NCI-H460 (cell line): ENCODE measurements at regions not wholly inside any gene's neighbourhood (a gene's known extent, or its start where the extent isn't known, plus 50 kb on each side); places are given as distances from the start of the nearest gene placed in this dataset.
"Not testable (repeated sequence)": the region's sequence is repeated elsewhere in the genome, so short reads cannot be mapped to it uniquely, and the experiment has no call there.

Source experiments
- DNase-seq: peaks from one replicate; pipeline ENCODE4 v3.0.0-alpha.2; 2016; ENCODE audit warnings: low read depth; ENCODE audit errors: extremely low read depth

- no peak for DNase-seq
These were observed 255.9 kb upstream of the NFIA start for GRCh38 chr1:60826320-60827094.

- no peak for DNase-seq
These were observed 256.8 kb upstream of the NFIA start for GRCh38 chr1:60825593-60825992.

- no peak for DNase-seq
These were observed 259.2 kb upstream of the NFIA start for GRCh38 chr1:60823151-60823550.

GRCh38 chr1:60822252-60822651 lies 260.1 kb upstream of the NFIA start:
- DNase-seq, result no peak

- no peak for DNase-seq
These were observed 261.2 kb upstream of the NFIA start for GRCh38 chr1:60821156-60821555.

- DNase-seq, result no peak
These were observed 263.2 kb upstream of the NFIA start for GRCh38 chr1:60818969-60819701.

GRCh38 chr1:60813071-60813470 lies 269.3 kb upstream of the NFIA start:
- DNase-seq, result no peak

- DNase-seq, result no peak
These were observed 273.0 kb upstream of the NFIA start for GRCh38 chr1:60809204-60809980.

GRCh38 chr1:60808676-60809075 lies 273.7 kb upstream of the NFIA start:
- no peak for DNase-seq

GRCh38 chr1:60802884-60803283 lies 279.5 kb upstream of the NFIA start:
- DNase-seq, result no peak

GRCh38 chr1:60797351-60797750 lies 285.0 kb upstream of the NFIA start:
- DNase-seq, result no peak

GRCh38 chr1:60791226-60791625 lies 291.1 kb upstream of the NFIA start:
- no peak for DNase-seq

GRCh38 chr1:60773099-60773498 lies 309.3 kb upstream of the NFIA start:
- DNase-seq, result not testable (repeated sequence)

- no peak for DNase-seq
These were observed 313.3 kb upstream of the NFIA start for GRCh38 chr1:60769082-60769481.

GRCh38 chr1:60765204-60765603 lies 317.2 kb upstream of the NFIA start:
- no peak for DNase-seq

- no peak for DNase-seq
These were observed 317.9 kb upstream of the NFIA start for GRCh38 chr1:60764489-60764888.

GRCh38 chr1:60763741-60764140 lies 318.6 kb upstream of the NFIA start:
- DNase-seq, result no peak

- DNase-seq, result no peak
These were observed 319.4 kb upstream of the NFIA start for GRCh38 chr1:60762911-60763310.

GRCh38 chr1:60762176-60762575 lies 320.2 kb upstream of the NFIA start:
- DNase-seq, result no peak

GRCh38 chr1:60759291-60759690 lies 323.1 kb upstream of the NFIA start:
- DNase-seq, result no peak

GRCh38 chr1:60757485-60757884 lies 324.9 kb upstream of the NFIA start:
- no peak for DNase-seq
